Hematopoietic multipotent progenitor cell treated with erythropoietin and hydrocortisone succinate and interleukin-3 and kit ligand, for 4 days (in vitro differentiated cells): ENCODE measurements at regions not wholly inside any gene's neighbourhood (a gene's known extent, or its start where the extent isn't known, plus 50 kb on each side); places are given as distances from the start of the nearest gene placed in this dataset.
A peak's percentile ranks its signal among the peaks of the same experiment; 100 is the strongest.
"Not testable (repeated sequence)": the region's sequence is repeated elsewhere in the genome, so short reads cannot be mapped to it uniquely, and the experiment has no call there.

Experiments
- DNase-seq: peaks from one replicate; pipeline ENCODE4 v3.0.0-alpha.2; 2015

DNA sequence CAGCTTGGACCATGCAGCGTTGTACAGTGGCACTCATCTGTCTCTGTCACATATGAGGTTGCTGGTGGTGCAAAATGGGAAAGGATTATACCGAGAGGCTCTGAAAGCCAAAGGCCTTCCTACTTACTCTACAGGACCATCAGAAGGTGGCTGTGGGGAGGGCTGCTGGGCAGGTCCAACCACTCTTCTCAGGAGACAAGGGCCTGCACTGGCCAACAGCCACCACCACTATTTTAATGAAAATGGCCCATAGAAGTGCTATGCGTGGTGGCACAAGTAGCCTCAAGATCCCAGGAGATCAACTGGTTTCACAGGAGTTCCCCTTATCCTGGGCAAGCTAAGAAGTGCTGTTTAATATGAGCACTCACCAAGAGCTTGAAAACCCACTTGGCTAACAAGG, 52.3 kb downstream of the MRPL57 start:
- DNase-seq: no peak

DNA sequence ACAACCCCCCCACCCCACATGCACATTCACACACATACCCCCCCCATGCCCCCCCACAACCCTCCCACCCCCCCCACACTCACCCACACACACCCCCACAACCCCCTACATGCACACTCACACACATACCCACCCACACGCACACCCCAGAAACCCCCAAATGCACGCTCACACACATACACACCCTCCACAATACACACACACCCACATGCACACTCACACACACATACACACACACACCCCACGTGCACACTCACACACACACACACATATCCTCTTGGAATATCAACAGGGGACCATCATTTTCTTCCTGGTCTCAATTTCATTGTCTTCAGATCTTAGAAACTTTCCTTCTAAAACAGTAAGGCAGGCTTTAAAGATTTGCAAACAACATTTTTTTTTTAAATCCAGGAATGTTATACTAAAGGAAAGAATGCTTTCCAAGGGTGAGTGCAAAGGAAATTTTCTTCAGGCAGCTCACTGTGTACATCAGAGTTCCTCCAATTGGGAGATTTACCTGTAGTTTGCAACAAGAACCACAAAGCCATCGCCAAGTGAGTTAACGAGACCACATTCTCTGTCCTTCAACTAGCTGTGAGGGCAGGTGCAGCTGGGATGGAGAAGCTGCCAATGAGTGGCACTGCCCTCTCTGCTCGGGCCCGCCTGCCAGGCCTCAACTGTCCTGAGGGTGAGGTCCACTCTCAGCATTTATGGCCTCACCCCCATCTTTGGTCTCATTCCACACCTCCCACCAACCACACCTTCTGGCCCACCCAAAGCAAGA, 53.0 kb downstream of the MRPL57 start:
- DNase-seq: no peak

DNA sequence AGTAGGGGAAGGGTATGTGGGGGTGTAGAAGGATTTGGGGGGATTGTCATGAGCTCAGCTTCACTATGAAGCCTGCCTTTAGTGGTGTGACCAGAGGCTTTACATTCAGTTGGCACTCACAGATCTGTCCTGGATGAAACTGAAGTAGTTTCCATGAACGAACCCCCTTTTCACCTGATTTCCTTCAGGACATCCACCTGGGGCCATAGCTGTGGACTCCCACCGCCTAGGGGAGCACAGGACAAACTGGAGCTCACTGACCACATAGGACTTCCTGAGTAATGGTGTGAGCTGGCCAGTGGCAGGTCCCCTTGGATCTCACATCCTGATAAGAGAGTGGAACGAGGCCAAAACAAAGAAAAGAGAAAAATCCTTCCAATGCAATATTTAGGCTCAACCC, 54.1 kb downstream of the MRPL57 start:
- no peak for DNase-seq

DNA sequence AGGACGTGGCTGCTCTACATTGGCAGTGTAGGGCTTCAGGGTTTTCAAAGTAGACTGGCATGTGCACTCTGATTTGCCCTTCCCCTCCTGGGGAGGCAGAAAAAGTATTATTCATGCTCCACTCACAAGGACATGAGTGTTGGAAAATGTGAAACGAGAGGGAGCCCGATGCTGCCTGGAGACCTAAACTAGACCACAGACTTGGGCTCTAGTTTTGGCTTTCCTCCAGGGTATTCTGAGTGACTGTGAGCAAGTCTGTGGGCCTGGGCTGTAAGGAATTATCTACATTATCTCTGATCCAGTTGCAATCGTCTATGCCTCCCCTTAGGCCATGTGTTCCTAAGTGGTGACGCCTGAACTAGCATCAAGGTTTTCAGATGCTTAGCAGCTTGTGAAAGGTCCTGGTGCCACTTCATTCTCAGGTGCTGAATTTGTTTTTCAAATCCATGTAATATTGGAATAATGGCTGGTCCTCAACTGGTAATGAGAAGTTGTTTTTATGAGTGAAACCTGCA, 55.0 kb downstream of the MRPL57 start:
- peak; percentile 13 for DNase-seq

DNA sequence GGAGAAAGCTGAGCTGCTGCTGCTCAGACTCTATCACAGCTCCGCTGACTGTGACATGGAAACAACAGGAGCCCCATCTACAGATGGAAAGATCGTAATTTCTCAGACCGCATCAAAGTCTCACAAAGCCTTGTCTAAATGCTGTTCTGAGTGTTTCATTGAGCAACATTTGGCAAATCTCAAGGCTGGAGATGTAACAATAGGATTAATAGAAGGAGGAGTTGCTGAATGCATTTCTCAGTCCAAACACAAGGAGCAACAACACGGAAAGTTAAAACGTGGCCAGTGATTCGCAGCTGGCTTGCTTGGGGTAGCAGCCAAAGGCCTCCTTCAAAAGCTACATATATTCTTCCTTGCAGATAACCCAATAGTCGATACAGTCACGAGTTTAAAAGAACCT, 55.7 kb downstream of the MRPL57 start:
- DNase-seq: peak; percentile 19

DNA sequence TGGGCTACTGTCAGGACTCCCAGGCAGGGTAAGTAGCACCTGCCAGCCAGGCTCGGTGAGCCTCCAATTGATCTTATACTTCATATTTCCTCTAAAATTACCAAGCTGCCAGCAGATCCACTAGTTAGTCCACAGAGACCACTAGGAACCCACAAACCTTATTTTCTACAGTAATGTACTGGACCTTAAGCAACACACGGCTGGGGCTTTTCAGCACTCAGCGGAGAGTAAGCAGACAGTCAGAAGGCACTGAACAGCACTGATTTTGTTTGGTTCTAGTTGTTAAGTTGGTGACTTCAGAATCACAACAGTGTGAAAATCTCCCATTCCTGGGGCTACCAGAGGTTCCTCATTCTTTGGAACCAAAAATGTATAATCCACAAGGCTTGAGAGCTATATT, 56.1 kb downstream of the MRPL57 start:
- no peak for DNase-seq

DNA sequence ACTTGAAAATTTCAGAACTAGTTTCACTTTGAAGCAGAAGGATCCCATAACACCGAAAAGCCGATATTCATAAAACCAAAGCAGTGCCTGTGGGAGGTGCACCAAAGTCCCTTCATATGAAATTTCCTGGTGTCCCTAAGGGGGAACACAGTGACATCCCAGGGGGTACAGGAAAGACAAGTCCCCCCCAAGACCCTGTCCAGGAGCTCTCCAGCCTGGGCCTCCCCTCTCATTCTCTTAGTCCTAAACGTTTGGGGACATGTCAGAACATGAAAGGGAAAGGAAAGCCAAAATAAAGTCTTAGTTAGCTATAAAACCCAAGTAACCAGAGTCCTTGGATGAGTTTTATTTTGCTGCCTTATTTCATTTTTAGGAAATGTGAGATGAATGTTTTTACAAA, 56.6 kb downstream of the MRPL57 start:
- no peak for DNase-seq

DNA sequence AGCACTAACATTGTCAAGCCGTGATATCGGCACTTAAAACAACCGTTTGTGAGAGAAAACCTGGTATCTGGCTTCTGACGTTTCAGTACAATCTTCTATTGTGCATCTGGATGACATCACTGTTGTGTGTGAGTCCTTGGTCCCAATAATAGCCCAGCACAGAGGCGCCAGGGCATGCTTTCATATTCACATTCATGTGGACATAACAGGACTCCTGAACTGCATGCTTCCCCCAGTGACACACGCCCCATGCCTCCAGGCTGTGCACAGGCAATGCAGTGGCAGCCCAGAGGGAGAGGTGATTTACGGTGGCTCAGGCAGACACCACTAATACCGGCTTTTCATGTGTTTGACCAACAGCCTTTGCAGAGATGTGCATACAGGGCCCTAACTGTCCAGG, 58.1 kb downstream of the MRPL57 start:
- DNase-seq: no peak

DNA sequence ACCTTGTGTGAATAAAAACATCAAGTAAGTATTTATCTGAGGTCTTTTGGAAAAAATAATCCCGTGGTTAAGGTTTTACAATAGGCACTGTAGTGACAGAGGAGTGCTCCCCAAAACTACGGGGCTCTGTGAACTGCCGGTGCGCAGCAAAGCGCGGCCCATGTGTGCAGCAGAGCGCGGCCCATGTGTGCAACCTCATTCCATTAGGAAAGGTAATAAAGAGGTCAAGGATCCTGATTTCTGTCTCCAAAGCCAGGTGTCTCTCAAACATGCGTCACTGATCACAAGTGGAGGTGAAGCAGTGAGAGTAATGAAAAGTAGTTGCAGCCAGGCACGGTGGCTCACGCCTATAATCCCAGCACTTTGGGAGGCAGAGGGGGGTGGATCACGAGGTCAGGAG, 58.7 kb downstream of the MRPL57 start:
- DNase-seq: no peak

DNA sequence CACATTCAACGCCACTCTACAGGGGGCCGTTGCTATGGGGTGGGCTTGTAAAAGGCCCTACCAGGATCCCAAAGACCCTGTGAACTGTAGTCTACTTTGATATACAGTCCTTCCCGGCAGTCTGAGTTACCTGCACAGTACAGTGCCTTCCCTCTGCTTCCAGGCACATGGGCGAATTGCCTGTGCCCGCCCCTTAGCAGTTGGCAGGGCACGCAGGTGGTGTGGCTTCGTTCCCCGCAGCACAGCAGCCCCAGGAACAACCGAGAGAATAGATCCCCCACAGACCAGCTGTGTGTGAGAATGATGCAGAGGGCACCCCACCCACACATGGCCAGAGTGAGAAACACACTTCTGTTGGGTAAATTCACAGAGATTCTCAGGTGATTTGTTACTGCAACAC, 60.6 kb downstream of the MRPL57 start:
- no peak for DNase-seq

DNA sequence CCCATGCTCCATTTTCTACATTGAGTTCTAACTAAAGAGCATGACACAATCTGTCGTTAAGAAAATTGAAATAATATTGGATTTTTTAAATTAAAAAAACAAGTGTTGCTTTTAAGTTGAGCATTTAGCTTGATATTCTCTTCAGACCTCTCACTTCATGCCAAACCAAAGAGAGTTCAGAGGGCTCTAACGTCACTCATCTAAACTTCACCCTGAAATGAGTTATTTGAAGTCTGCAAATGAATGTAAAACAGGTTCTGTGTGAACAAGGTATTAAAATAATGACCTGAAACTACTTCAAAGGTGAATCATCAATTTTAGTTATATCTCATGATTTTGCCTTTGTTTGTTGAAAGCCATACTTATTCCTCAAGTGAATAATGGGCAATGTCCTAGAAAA, 61.8 kb downstream of the MRPL57 start:
- no peak for DNase-seq

DNA sequence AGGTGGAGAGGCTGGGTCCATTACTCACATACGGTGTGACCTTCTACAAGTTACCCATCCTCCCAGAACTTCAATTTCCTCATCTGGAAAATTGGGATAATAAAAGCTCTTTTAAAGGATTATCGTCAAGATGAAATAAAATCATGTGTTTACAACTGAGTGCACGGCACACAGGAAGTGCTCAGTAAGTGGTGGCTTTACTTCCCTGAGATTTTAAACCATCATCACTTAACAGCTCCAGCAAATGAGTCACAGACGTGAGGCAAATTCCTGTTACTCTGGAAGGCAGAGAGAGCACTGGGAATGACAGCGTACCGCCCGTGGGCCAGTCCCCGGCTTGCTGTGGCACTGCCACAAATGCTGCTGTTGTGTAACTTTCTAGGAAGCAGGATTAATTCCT, 64.1 kb downstream of the MRPL57 start:
- DNase-seq: no peak

DNA sequence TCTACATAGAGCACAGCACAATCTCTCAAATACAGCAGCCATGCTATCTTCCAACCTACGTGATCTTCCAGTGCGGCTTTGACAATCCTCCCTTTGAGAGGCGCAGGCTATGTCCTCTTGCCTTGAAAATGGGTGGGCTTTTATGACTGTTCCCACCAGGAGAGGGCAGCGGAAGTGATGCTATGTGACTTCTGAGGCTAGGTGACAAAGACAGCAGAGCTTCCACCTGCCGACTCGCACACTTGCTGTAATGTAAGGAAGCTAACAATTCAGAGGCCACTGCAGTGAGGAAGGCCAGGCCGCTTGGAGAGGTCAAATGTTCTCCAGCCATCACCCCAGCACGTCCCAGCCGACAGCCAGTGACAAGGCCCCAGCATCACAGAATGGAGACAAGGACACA, 65.8 kb downstream of the MRPL57 start:
- DNase-seq: peak; percentile 30

DNA sequence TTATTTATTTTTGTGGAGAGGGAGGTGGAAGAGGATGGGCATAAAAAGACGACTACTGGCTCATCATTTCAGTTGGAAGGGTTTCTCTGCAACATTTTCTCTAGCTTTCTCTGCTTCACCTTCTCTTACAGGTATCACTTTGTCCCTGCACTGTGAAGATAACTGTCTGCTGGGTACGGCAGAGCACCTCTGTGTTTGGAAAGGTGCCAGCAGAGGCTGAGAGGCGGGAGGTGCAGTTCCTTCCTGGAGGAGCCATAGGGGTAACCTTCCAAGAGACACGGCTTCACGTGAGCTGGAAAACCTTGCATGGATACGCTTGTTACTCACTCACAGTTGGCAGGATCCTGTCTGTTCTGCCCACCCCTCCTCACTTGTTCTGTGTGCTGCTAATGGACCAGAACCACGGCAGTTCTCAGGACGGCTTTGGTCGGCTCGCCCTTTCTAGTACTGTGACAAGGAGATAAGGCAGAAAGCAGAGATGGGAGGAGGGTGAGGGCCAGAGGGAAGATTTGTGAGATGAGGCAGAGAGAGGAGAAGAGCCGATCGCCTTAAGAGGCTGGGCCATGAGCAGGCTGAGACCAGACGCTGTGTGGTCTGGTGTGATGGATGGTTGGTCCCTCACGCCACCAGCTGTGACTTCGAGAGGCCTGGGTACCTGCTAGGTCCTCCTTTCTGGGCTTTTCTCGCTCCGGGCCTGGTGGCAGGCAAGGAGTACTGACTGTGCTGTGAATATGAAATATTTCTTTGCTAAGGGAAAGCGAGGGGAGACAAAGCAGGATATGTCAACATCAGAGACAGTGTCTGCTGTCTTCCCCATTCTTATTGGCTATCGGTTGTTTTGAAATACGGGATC, 66.8 kb downstream of the MRPL57 start:
- peak; percentile 19 for DNase-seq

DNA sequence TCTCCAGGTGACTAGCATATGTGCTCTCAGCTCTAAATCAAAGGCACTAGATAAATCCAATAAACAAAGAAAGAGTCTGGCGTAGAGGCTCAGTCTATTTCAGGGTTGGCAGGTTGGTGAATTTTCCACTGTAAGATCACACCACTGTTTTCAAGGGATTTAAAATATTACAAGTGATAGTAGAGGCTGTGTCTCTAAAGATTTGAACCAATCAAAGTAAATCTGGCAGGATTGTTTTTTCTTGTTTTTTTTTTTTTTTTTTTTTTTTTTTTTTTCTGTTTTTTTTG, 67.4 kb downstream of the MRPL57 start:
- DNase-seq: not testable (repeated sequence)

DNA sequence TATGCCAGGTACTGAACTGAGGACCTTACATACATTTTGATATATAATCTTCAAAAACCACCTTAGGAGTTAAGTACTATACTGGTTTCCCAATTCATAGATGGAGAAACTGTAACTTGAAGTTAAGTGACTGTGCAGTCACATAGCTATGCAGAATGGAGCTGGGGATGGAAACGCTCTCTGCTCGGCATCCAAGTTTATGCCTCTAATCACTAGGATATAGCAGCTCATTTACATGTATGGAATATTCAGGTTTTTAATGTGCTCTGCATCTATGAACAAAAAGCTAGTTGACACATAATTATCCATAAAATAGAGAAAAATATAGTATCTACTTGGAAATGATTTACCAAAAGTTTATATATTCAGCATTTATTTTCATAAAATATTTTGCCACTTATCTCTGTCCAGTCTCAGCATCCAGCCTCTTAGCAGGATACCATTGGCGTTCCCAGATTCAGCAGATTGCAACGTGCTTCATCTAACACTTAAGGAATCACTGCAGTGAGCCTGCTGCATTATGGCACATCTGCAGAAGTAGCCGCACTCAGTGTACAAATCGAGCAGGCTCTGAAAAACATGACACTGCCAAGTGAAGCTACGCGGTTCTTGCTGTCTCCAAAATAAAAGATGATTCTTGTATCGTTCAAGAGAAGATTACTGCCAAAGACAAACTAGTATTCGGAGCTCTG, 70.4 kb downstream of the MRPL57 start:
- no peak for DNase-seq

DNA sequence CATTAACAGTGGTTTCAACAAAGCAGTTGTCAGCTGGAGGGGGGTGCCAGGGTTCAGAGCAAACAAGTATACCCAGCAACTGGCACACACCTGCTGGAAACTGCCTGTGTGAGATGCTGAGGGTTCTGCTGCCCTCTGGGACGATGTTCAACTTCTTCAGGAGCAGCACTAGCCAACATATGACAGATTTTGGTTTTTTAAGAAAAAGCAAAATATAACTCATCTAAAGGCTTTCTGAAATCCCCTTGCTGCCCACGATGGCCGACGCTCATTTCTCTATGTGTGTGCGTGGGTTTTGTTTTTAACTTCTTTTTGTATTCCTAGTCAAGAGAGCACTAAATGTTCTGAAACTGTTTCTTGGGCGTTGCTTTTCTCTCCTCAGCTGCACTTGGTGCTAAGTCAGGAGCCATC, 79.9 kb downstream of the MRPL57 start:
- DNase-seq: no peak

DNA sequence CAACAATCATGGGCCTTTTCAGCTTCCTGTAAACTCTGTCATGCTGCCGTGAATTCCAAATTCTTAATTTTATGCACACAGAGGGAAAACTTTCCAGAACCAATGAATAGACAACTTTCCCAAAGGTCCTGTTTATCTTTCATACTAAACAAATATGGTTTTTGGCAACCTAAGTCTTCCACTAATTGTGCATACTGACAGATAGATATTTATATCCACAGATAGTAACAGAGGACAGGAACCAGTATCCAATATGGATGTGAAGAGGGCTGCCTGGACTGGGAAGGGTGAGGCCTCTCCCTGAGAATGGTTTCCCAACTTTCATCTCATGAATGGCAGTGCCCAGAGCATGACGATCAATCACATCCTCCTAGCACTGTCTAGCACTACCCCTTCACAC, 80.4 kb downstream of the MRPL57 start:
- DNase-seq: no peak

DNA sequence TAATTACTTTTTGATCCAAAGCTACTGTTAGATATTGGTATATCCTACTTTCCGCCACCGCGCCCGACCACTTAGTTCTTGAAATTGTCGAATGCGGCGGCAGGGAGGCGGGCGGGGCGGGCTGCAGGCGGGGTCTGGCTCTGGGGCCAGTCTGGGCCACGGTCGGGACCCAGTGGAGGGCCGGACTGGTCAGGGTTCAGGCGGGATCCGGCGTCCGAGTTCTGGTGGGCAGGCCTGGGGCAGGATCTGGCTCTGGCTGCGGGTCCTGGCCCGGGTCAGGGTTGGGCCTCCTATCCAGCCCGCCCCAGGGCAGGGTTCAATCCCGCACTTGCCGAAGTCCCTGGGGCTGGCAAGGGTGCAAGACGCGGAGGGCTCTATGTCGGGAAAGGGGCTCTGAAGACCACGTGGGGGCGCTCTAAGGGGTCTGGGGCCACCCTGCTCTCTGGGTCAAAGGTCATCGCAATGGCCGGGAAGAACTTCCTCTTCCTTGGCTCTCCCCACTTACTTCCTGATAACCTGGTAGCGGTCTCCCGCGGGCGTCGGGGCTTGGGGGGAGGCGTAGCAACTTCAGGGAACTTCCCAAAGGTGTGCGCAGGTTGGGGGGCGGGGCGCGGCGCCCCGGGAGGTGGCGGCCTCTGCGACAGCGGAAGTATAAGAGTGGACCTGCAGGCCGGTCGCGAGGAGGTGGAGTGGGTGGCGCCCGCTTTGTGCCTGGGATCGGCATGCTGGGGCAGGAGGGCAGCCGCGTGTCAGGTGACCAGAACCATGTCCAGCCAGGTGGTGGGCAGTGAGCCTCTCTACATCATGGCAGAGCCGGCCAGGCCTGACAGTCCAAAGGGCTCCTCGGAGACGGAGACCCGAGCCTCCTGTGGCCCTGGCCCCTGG, 83.4 kb downstream of the MRPL57 start:
- no peak for DNase-seq

DNA sequence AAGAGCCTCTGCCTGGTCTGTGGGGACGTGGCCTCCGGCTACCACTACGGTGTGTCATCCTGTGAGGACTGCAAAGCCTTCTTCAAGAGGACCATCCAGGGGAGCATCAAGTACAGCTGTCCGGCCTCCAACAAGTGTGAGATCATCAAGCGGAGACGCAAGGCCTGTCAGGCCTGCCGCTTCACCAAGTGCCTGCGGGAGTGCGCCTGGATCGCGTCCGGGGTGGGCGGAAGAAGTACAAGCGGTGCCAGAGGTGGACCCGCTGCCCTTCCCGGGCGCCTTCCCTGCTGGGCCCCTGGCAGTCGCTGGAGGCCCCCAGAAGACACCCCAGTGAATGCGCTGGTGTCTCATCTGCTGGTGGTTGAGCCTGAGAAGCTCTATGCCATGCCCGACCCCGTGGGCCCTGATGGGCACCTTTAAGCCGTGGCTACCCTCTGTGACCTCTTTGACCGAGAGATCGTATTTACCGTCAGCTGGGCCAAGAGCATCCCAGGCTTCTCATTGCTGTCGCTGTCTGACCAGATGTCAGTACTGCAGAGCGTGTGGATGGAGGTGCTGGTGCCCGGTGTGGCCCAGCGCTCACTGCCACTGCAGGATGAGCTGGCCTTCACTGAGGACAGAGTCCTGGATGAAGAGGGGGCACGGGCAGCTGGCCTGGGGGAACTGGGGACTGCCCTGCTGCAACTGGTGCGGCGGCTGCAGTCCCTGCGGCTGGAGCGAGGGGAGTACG, 84.3 kb downstream of the MRPL57 start:
- not testable (repeated sequence) for DNase-seq

DNA sequence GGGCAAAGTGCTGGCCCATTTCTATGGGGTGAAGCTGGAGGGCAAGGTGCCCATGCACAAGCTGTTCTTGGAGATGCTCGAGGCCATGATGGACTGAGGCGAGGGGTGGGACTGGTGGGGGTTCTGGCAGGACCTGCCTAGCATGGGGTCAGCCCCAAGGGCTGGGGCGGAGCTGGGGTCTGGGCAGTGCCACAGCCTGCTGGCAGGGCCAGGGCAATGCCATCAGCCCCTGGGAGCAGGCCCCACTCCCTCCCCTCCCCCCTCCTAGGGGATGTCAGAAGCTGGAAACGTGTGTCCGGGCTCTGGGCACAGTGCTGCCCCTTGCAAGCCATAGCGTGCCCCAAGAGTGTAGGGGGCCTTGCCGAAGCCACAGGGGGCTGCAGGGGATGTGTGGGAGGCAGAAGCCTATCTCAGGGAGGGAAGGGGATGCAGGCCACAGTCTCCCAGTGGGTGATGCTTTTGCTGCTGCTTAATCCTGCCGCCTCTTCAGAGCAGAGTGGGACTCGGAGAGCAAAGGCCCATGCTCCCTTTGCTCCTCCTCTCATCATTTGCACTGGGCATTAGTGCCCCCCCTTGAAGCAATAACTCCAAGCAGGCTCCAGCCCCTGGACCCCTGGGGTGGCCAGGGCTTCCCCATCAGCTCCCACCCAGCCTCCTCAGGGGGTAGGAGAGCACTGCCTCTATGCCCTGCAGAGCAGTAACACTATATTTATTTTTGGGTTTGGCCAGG, 85.2 kb downstream of the MRPL57 start:
- DNase-seq: not testable (repeated sequence)
